Activated naive CD4-positive, alpha-beta T cell treated with anti-CD3 and anti-CD28 coated beads for 36 hours (primary cell): ENCODE measurements at regions not wholly inside any gene's neighbourhood (a gene's known extent, or its start where the extent isn't known, plus 50 kb on each side); places are given as distances from the start of the nearest gene placed in this dataset.
"Not testable (repeated sequence)": the region's sequence is repeated elsewhere in the genome, so short reads cannot be mapped to it uniquely, and the experiment has no call there.

Source experiments
- CTCF ChIA-PET: fragments of 350-600 bp; sonication (Branson Sonifier 250); formaldehyde crosslinking; loops from one replicate; lab custom pipeline; 2021; ENCODE audit warnings: antibody characterized with exemption; lab: Charles Lee
- DNase-seq: peaks from one replicate; pipeline ENCODE4 v3.0.0-alpha.2; 2020
- H3K27ac Mint-ChIP-seq: one replicate; pipeline ENCODE4 v1.8.0; 2021; ENCODE audit warnings: mild to moderate bottlenecking, mixed read lengths
- H3K27me3 Mint-ChIP-seq: one replicate; pipeline ENCODE4 v1.8.0; 2021; ENCODE audit warnings: low read depth, mixed read lengths
- H3K36me3 Mint-ChIP-seq: one replicate; pipeline ENCODE4 v1.8.0; 2021; ENCODE audit warnings: low read depth, mixed read lengths
- H3K4me1 Mint-ChIP-seq: one replicate; pipeline ENCODE4 v1.8.0; 2021; ENCODE audit warnings: low read depth, mixed read lengths
- H3K4me3 Mint-ChIP-seq: one replicate; pipeline ENCODE4 v1.8.0; 2021; ENCODE audit warnings: mild to moderate bottlenecking, moderate library complexity, mixed read lengths
- H3K9me3 Mint-ChIP-seq: one replicate; pipeline ENCODE4 v1.8.0; 2021; ENCODE audit warnings: mixed read lengths
- intact Hi-C: fragments of 100-400 bp; cut with micrococcal nuclease; formaldehyde crosslinking; loops from one replicate; pipeline ENCODE4 v1.15.1; 2023

DNA sequence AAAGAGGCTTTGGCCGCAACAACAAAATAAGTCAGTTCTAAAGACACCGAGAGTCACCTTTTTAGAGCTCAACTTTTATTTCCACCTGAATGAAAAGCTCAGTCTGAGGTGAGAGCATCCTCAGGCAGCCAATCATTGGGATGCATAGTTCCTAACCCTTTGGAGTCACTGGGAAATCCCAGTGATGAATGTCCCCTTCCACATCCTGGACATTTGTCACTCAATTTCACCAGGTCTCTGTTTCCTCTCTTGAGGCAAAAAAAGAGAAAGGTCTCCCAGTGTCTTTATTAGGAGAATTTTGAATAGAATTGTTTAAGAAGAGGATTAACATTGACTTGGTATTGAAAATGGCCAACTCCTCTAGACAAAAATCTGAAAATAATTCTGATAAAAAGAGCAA lies 137.5 kb upstream of the SPRED1 start:
- no peak for DNase-seq
- CTCF ChIA-PET, result interaction anchor here (0.6 kb wide), 1 partner anchor 94 kb away, joined by 4 read pairs; no protein-coding TSS in a partner anchor
- Mint-ChIP-seq H3K9me3 (no peaks in the 10 kb centered on the region), H3K27me3 (peaks cover 7% of the 10 kb centered on the region), H3K4me1 (no peaks in the 10 kb centered on the region), H3K27ac (no peak overlapping the region), H3K36me3 (no peaks in the 10 kb centered on the region), H3K4me3 (no peak overlapping the region)
- intact Hi-C loops, result no loop called here

DNA sequence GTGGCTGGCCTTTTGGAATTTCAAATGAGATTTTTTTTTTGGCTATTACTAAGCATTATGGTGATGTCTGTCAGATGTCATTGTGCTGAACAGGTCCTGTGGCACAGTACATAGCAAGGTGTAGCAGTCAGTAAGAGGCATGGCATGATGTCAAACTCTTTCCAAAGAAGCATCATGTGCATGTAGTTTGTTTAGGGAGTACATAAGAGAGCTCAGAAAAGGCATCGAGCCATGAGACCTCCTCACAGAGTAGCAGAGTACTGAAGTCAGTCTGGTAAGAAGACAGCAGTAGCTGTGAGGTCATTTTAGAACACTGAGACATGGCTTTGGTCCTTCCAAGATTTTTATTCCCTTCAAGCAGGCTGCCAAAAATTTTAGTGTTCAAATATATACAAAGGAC lies 134.9 kb upstream of the SPRED1 start:
- Mint-ChIP-seq H3K27me3 (peaks cover 7% of the 10 kb centered on the region), H3K27ac (no peak overlapping the region), H3K4me1 (no peaks in the 10 kb centered on the region), H3K36me3 (no peaks in the 10 kb centered on the region), H3K4me3 (no peak overlapping the region), H3K9me3 (peaks cover 5% of the 10 kb centered on the region)
- no peak for DNase-seq
- CTCF ChIA-PET, result no interaction called here
- intact Hi-C loops, result no loop called here

DNA sequence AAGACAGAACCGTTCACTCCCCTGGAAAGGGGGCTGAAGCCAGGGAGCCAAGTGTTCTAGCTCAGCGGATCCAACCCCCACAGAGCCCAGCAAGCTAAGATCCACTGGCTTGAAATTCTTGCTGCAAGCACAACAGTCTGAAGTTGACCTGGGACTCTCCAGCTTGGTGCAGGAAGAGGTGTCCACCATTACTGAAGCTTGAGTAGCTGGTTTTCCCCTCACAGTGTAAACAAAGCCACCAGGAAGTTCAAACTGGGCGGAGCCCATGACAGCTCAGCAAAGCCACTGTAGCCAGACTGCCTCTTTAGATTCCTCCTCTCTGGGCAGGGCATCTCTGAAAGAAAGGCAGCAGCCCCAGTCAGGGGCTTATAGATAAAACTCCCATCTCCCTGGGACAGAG lies 132.8 kb upstream of the SPRED1 start:
- H3K4me3 Mint-ChIP-seq, CTCF ChIA-PET, intact Hi-C loops, H3K4me1 Mint-ChIP-seq, H3K9me3 Mint-ChIP-seq, H3K36me3 Mint-ChIP-seq, H3K27me3 Mint-ChIP-seq, H3K27ac Mint-ChIP-seq: not testable (repeated sequence)
- DNase-seq, result peak; percentile 11

DNA sequence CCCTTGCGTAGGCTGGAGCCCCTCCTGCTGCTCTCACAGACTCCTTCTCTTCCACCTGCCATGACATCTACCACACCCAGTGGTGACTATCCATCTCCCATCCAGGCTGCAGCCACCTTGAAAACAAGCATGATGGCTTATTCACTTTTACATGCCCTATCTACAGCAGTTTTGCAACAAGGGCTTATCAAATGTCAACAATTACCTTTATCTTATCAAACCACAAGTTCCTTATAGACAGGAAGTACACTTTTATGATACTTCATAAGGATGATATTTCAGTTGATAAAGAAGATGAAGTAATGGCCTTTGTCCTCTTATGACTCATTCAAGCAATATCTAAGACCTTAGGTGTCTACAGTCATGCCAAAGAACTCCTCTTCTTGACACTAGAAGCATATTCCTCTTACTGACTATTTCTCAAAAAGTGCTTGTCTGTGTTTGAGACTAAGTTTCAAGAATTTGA lies 125.3 kb upstream of the SPRED1 start:
- Mint-ChIP-seq H3K9me3 (peaks cover 3% of the 10 kb centered on the region), H3K36me3 (no peaks in the 10 kb centered on the region), H3K27ac (no peak overlapping the region), H3K27me3 (peaks cover 3% of the 10 kb centered on the region), H3K4me3 (no peak overlapping the region), H3K4me1 (no peaks in the 10 kb centered on the region)
- DNase-seq, result no peak
- intact Hi-C loops, result no loop called here
- CTCF ChIA-PET, result no interaction called here

DNA sequence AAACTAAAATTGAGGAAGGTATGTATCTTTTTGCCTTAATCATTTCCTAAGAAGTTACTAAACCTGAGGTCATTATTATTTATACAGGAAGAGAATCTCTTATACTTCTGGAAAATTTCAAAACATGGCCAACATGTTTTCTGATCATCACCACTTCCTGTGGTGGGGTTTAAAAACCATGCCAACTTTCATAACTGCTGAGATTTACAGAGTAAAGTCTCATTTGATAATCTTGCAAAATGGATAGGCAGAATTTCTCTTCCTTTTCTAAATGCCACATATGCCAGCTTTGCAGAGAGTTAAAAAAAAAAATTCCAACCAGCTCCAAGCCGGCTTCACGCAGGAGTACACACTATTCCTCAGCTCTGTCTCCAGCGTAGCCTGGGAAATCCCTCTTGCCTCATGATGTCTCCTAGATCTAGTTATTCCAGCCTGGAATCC lies 124.3 kb upstream of the SPRED1 start:
- DNase-seq, result no peak
- CTCF ChIA-PET, result no interaction called here
- Mint-ChIP-seq H3K4me1 (no peaks in the 10 kb centered on the region), H3K36me3 (no peaks in the 10 kb centered on the region), H3K9me3 (no peaks in the 10 kb centered on the region), H3K27me3 (peaks cover 3% of the 10 kb centered on the region), H3K27ac (no peak overlapping the region), H3K4me3 (no peak overlapping the region)
- intact Hi-C loops, result no loop called here

DNA sequence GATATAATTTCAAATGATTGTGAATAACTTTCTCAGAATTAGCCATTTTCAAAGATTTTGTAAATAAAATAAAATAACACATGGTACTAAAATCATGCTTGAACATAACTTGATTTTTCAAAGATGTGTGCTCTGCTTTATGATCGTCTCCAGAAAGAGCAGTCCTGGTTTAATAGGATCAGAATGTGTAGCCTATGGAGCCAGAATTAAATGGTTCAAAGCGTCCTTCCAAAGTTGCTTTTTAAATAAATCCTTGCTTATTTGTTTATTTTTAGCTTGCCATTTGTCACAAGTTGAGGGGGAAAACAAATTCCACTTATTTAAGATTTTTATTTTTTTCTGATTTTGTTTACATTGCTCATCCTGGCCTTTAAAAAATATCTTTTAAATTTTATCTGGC lies 123.7 kb upstream of the SPRED1 start:
- H3K4me3 Mint-ChIP-seq, result no peak overlapping the region
- no peaks in the 10 kb centered on the region for H3K9me3 Mint-ChIP-seq
- no peaks in the 10 kb centered on the region for H3K36me3 Mint-ChIP-seq
- intact Hi-C loops, result no loop called here
- no peak overlapping the region for H3K27ac Mint-ChIP-seq
- no peak for DNase-seq
- CTCF ChIA-PET, result interaction anchor here (0.7 kb wide), 1 partner anchor 403 kb away, joined by 3 read pairs; no protein-coding TSS in a partner anchor
- H3K27me3 Mint-ChIP-seq, result peaks cover 3% of the 10 kb centered on the region
- H3K4me1 Mint-ChIP-seq, result no peaks in the 10 kb centered on the region

DNA sequence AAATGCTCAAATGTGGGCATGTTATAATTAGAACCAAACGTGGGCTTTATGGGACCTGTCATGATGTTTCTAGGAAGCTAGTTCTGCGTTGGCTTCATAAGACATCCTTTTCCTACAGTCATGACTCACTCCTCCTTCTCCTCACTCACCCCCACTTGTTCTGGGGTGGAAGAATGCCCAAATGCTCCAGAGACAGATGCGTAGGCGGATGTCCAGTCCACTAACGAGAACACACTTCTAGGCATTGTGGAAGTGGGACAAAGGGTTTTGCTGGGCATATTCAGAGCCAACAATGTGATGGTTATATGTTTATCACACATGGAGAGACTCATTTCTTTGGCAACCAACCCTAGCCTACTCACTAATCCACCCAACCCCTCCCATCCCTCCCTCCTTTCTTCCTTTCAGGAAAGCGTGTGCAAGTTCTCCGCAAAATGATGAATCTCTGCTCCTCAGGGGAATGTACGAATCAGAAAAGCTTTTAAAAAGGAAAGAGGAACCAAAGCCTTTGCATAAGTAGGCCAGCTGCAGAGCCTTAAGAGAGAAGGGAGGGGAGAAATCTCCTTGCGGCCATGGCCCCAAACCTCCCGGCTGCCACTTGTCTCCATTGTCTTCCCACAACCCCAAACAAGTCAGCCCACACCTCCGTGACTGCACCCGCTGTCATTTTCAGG lies 123.0 kb upstream of the SPRED1 start:
- Mint-ChIP-seq H3K27ac (no peak overlapping the region), H3K27me3 (peaks cover 3% of the 10 kb centered on the region), H3K9me3 (no peaks in the 10 kb centered on the region), H3K4me3 (no peak overlapping the region), H3K4me1 (no peaks in the 10 kb centered on the region), H3K36me3 (no peaks in the 10 kb centered on the region)
- CTCF ChIA-PET, result interaction anchor here (0.6 to 0.7 kb wide), 2 partner anchors 13 to 404 kb away, joined by 3 read pairs; no protein-coding TSS in a partner anchor
- intact Hi-C loops, result no loop called here
- no peak for DNase-seq

DNA sequence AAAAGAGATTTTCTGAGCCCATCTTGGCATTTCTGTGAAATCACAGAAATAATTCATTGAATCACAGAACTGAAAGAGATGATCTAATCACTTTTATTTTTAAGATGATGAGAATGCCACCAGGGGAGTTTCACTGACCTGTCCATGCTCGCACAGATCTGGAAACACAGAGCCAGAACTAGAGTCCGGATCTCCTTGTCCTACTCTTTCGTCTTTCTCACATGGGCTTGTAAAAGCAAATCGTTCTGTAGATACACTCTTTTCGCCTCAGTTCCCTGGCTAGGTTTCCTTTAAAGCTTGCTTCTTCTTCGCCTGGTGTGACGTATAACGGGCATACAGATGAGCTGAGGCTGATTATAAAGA lies 122.5 kb upstream of the SPRED1 start:
- H3K36me3 Mint-ChIP-seq, result no peaks in the 10 kb centered on the region
- DNase-seq, result no peak
- peaks cover 3% of the 10 kb centered on the region for H3K27me3 Mint-ChIP-seq
- H3K4me1 Mint-ChIP-seq, result no peaks in the 10 kb centered on the region
- no peak overlapping the region for H3K4me3 Mint-ChIP-seq
- no peaks in the 10 kb centered on the region for H3K9me3 Mint-ChIP-seq
- CTCF ChIA-PET, result interaction anchor here (0.6 kb wide), 1 partner anchor 14 kb away, joined by 3 read pairs; no protein-coding TSS in a partner anchor
- H3K27ac Mint-ChIP-seq, result no peak overlapping the region
- intact Hi-C loops, result no loop called here

DNA sequence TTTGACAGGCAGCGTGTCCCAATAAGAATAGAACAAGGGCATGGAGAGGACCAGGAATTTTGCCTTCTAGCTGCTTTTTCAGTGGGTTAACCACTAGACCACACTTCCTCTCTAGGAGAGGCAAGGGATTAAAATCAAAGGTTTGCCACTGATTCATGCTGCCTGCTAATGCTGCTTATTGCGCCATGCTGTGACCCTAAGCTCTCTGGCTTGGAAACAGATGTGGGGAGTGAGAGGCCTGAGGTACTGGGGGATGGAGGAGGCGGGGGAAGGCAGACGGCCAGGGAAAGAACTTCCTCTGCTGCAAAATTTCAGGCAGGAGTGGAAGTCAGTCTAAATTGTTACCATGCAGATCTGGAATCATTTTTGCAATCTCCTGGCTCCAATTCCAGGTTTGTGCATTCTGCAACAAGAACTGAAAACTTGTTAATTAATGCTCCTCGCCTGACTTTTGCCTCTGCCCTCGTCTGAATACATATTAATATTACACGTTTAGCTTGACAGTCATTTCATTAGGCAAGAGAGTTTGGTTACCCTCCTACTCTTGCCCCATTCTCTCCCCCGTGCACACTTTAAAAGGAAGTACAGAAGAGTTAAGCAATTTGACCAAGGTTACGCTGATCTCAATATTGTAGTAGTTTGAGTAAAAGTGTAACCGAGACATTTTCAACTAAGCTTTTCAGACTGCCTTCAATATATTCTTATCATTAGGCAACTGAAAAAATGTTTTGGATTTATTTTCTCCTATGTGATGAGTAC lies 121.7 kb upstream of the SPRED1 start:
- no peak for DNase-seq
- Mint-ChIP-seq H3K27me3 (peaks cover 3% of the 10 kb centered on the region), H3K36me3 (no peaks in the 10 kb centered on the region), H3K4me3 (no peak overlapping the region), H3K4me1 (no peaks in the 10 kb centered on the region), H3K27ac (no peak overlapping the region), H3K9me3 (no peaks in the 10 kb centered on the region)
- intact Hi-C loops, result no loop called here
- CTCF ChIA-PET, result no interaction called here

DNA sequence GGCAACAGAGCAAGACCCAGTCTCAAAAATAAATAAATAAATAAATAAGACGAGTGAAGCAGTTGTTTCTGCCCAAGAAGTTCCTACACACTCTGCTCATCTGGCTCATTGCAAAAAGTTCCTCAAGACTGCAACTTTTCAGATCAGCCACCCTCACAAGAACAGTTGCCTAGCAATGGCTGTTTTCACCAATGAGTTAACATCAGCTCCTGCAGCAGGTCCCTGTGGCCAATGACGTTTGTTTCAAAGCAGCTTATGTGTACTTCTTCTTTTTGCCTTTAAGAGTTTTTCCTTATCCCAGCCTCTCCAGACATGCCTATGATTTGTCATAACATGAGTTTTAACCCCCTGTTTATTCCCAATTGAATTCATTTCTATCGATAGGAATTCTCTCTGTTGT lies 118.4 kb upstream of the SPRED1 start:
- intact Hi-C loops, result no loop called here
- CTCF ChIA-PET, result no interaction called here
- no peak for DNase-seq
- H3K9me3 Mint-ChIP-seq, result peaks cover 2% of the 10 kb centered on the region
- H3K36me3 Mint-ChIP-seq, result no peaks in the 10 kb centered on the region
- no peaks in the 10 kb centered on the region for H3K4me1 Mint-ChIP-seq
- H3K27me3 Mint-ChIP-seq, result peaks cover 3% of the 10 kb centered on the region
- no peak overlapping the region for H3K27ac Mint-ChIP-seq
- H3K4me3 Mint-ChIP-seq, result no peak overlapping the region

DNA sequence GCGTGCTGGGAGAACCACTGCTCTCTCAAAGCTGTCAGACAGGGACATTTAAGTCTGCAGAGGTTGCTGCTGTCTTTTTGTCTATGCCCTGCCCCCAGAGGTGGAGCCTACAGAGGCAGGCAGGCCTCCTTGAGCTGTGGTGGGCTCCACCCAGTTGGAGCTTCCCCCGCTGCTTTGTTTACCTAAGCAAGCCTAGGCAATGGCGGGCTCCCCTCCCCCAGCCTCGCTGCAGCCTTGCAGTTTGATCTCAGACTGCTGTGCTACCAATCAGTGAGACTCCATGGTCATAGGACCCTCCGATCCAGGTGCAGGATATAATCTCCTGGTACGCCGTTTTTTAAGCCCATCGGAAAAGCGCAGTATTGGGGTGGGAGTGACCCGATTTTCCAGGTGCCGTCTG lies 110.4 kb upstream of the SPRED1 start:
- H3K4me3 Mint-ChIP-seq, H3K27ac Mint-ChIP-seq, intact Hi-C loops: not testable (repeated sequence)

DNA sequence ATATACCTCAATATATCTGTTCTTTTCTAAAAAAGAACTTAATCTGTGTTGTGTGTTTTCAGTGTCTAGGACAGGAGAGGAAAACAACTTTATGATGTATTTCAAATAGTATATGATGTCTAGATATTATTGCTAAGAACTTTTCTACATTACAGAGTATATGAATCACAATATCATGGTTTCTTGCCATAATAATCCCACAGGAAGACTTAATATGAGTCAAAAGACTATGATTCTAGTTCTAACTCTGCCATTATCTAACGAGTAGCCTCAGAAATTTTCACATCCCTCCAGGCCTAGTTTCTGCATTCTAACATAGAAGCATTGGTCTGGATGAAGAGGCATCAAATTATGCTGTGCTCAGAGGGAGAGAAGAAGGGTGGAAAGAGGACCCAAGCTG lies 107.7 kb upstream of the SPRED1 start:
- peaks cover 3% of the 10 kb centered on the region for H3K9me3 Mint-ChIP-seq
- no peaks in the 10 kb centered on the region for H3K27me3 Mint-ChIP-seq
- intact Hi-C loops, result no loop called here
- CTCF ChIA-PET, result no interaction called here
- no peaks in the 10 kb centered on the region for H3K4me1 Mint-ChIP-seq
- H3K36me3 Mint-ChIP-seq, result no peaks in the 10 kb centered on the region
- no peak for DNase-seq
- no peak overlapping the region for H3K27ac Mint-ChIP-seq
- no peak overlapping the region for H3K4me3 Mint-ChIP-seq

More for the DNA sequence above, 110.4 kb upstream of the SPRED1 start:
- H3K9me3 Mint-ChIP-seq, H3K4me1 Mint-ChIP-seq, H3K36me3 Mint-ChIP-seq, H3K27me3 Mint-ChIP-seq, CTCF ChIA-PET, DNase-seq: not testable (repeated sequence)

DNA sequence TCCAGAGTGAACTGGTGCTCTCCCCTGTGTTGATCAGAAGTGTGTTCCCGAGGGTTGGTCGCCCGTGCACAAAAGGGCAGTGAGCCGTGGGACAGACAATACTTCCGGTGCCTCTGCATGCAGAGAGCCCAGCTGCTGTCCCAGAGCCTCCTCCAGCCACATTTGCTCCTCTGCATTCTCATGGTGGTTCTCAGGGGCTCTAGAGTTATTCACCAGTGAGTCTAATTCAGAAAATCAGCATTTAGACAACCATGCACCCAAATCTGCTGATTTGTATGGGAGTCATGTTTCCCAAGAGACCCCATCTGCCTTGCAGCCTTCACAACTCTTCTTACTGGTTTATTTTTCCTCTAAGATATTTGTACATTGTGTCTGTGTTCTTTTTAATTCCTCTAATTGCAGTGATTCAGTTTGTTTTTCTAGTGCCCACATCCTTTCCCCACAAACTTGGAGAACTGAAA lies 107.0 kb upstream of the SPRED1 start:
- no peaks in the 10 kb centered on the region for H3K27me3 Mint-ChIP-seq
- H3K27ac Mint-ChIP-seq, result no peak overlapping the region
- DNase-seq, result no peak
- CTCF ChIA-PET, result no interaction called here
- H3K4me3 Mint-ChIP-seq, result no peak overlapping the region
- intact Hi-C loops, result no loop called here
- no peaks in the 10 kb centered on the region for H3K4me1 Mint-ChIP-seq
- H3K36me3 Mint-ChIP-seq, result no peaks in the 10 kb centered on the region
- H3K9me3 Mint-ChIP-seq, result peaks cover 9% of the 10 kb centered on the region
